ENCODE measurements at regions not wholly inside any gene's neighbourhood (a gene's known extent, or its start where the extent isn't known, plus 50 kb on each side); places are given as distances from the start of the nearest gene placed in this dataset.

DNA sequence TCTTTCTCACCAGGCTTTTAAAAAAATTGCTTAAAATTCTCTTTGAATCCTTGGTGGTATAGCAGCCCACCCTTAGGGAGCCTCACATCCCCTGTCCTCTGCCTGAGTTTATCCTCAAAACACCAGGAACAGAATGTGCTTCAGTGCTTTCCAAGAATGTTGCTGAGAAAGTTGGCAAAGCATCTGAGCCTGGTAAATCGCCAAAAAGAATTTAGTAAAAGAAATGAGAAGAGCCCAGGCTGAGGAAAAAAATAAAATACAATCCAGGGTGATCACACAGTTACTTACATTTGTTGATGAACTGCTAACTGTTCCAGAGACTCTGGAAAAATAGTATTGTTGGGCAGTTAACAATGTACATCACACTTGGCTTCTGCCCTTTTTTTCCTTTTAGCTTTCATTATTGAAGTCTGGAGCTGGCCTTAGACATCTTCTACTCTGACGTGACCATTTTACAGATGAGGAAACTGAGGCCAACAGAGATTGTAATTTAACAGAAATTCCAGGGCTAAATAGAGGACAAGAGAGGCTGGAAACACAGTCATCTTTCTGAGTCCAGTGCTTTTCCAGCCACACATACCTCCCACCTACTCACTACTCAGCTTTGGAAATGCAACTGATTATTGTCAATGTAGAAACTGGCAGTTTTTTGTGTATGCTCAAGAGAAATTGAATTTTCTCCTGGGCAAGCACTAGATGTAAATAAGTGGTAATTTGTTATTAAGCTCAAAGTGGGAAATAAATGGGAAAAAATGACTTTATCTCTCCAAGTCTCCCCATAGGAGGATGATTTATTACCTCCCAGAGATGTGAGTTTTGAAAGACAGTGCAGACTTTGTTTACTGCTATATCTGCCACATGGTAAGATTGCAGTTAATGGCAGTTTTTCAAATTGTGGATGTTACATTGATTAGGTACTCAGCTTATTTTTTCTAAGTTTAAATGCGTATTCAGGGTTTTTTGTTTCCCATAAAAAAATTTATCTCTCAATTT is 86.7 kb upstream of the ALDH1A1 start:
- POLR2A ChIA-PET = no interaction called here
- intact Hi-C loops (cut with micrococcal nuclease; ENCODE audit: unreplicated experiment) = loop anchor here (10.0 kb wide), 1 partner anchor 95 kb away; no protein-coding TSS in a partner anchor
- H3K4me3 ChIP-seq (ENCODE audit: low read depth in 2 of 2, low read length in 2 of 2) = no peak overlapping the region

DNA sequence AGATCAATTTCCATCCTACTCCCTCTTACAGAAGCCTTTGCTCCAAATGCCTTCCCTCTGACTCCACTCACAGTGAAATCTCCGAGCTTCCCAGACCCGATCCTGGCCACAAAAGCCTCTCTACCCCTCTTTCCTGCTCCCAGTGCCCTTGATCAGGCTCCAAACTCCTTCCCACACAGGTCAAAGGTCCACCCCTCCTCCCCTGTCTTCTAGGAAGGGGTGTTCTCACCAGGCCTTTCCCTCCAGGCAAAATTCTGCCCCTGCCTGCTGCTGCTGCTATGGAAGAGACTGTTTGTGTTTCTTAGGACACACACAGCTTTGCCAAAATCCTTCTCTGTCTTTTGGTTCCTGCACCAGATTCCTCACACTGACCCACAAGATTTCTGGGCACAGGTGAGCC is 85.8 kb upstream of the ALDH1A1 start:
- Histone ChIP-seq H3K36me3 (ENCODE audit: control insufficient read depth, insufficient read depth, low read length) (no peaks in the 10 kb centered on the region), H3K4me3 (ENCODE audit: low read depth in 2 of 2, low read length in 2 of 2) (no peak overlapping the region), H3K27me3 (ENCODE audit: control insufficient read depth, insufficient read depth, low read length) (no peaks in the 10 kb centered on the region), H3K9me3 (ENCODE audit: control insufficient read depth, insufficient read depth, low read depth, low read length) (no peaks in the 10 kb centered on the region), H3K27ac (ENCODE audit: low read length) (no peak overlapping the region), H3K4me1 (ENCODE audit: control insufficient read depth, insufficient read depth, low read length) (no peaks in the 10 kb centered on the region)
- no TSS peak for BruUV-seq (replicated peaks)
- ChIA-PET POLR2A (no interaction called here), CTCF (no interaction called here)
- in situ Hi-C loops (cut with HindIII; ENCODE audit: low pct_unique_long_range_greater_than_20kb, low sequenced_read_pairs) = no loop called here
- TF ChIP-seq TCF7L2 (IDR thresholded peaks at IDR 0.05; ENCODE audit: low read depth, low read length) = no peak
- TF ChIP-seq, protein P1, sequence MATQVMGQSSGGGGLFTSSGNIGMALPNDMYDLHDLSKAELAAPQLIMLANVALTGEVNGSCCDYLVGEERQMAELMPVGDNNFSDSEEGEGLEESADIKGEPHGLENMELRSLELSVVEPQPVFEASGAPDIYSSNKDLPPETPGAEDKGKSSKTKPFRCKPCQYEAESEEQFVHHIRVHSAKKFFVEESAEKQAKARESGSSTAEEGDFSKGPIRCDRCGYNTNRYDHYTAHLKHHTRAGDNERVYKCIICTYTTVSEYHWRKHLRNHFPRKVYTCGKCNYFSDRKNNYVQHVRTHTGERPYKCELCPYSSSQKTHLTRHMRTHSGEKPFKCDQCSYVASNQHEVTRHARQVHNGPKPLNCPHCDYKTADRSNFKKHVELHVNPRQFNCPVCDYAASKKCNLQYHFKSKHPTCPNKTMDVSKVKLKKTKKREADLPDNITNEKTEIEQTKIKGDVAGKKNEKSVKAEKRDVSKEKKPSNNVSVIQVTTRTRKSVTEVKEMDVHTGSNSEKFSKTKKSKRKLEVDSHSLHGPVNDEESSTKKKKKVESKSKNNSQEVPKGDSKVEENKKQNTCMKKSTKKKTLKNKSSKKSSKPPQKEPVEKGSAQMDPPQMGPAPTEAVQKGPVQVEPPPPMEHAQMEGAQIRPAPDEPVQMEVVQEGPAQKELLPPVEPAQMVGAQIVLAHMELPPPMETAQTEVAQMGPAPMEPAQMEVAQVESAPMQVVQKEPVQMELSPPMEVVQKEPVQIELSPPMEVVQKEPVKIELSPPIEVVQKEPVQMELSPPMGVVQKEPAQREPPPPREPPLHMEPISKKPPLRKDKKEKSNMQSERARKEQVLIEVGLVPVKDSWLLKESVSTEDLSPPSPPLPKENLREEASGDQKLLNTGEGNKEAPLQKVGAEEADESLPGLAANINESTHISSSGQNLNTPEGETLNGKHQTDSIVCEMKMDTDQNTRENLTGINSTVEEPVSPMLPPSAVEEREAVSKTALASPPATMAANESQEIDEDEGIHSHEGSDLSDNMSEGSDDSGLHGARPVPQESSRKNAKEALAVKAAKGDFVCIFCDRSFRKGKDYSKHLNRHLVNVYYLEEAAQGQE (IDR thresholded peaks at IDR 0.05; ENCODE audit: insufficient read depth in 1 of 2, low read depth in 2 of 2, low read length in 1 of 2) = no peak
- no peak for TF ChIP-seq POLR2AphosphoS5 (IDR thresholded peaks at IDR 0.05; ENCODE audit: low read depth, low read length)
- TF ChIP-seq SIN3A (IDR thresholded peaks at IDR 0.05; ENCODE audit: borderline replicate concordance, insufficient read depth, low read depth, low read length) = no peak
- TF ChIP-seq, protein P2, sequence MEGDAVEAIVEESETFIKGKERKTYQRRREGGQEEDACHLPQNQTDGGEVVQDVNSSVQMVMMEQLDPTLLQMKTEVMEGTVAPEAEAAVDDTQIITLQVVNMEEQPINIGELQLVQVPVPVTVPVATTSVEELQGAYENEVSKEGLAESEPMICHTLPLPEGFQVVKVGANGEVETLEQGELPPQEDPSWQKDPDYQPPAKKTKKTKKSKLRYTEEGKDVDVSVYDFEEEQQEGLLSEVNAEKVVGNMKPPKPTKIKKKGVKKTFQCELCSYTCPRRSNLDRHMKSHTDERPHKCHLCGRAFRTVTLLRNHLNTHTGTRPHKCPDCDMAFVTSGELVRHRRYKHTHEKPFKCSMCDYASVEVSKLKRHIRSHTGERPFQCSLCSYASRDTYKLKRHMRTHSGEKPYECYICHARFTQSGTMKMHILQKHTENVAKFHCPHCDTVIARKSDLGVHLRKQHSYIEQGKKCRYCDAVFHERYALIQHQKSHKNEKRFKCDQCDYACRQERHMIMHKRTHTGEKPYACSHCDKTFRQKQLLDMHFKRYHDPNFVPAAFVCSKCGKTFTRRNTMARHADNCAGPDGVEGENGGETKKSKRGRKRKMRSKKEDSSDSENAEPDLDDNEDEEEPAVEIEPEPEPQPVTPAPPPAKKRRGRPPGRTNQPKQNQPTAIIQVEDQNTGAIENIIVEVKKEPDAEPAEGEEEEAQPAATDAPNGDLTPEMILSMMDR (IDR thresholded peaks at IDR 0.05) = no peak
- DNase-seq (ENCODE audit: low read depth, low spot score) (no peak), ATAC-seq (no peak)
- intact Hi-C loops (cut with micrococcal nuclease; ENCODE audit: unreplicated experiment) = loop anchor here (10.0 kb wide), 1 partner anchor 94 kb away; no protein-coding TSS in a partner anchor

More for the DNA sequence above, 86.7 kb upstream of the ALDH1A1 start:
- ATAC-seq (no peak), DNase-seq (ENCODE audit: low read depth, low spot score) (no peak)
- BruUV-seq (replicated peaks) = no TSS peak
- Histone ChIP-seq H3K27ac (ENCODE audit: low read length) (no peak overlapping the region), H3K27me3 (ENCODE audit: control insufficient read depth, insufficient read depth, low read length) (no peaks in the 10 kb centered on the region), H3K9me3 (ENCODE audit: control insufficient read depth, insufficient read depth, low read depth, low read length) (no peaks in the 10 kb centered on the region), H3K36me3 (ENCODE audit: control insufficient read depth, insufficient read depth, low read length) (no peaks in the 10 kb centered on the region), H3K4me1 (ENCODE audit: control insufficient read depth, insufficient read depth, low read length) (no peaks in the 10 kb centered on the region)
- CTCF ChIA-PET = no interaction called here
- TF ChIP-seq, protein P2 (IDR thresholded peaks at IDR 0.05) = no peak
- TF ChIP-seq, protein P1 (IDR thresholded peaks at IDR 0.05; ENCODE audit: insufficient read depth in 1 of 2, low read depth in 2 of 2, low read length in 1 of 2) = no peak
- TF ChIP-seq POLR2AphosphoS5 (IDR thresholded peaks at IDR 0.05; ENCODE audit: low read depth, low read length) (no peak), SIN3A (IDR thresholded peaks at IDR 0.05; ENCODE audit: borderline replicate concordance, insufficient read depth, low read depth, low read length) (no peak)
- in situ Hi-C loops (cut with HindIII; ENCODE audit: low pct_unique_long_range_greater_than_20kb, low sequenced_read_pairs) = no loop called here

Data from Panc1 (cell line).